ENCODE measurements at regions not wholly inside any gene's neighbourhood (a gene's known extent, or its start where the extent isn't known, plus 50 kb on each side); places are given as distances from the start of the nearest gene placed in this dataset.
"Not testable (repeated sequence)": the region's sequence is repeated elsewhere in the genome, so short reads cannot be mapped to it uniquely, and the experiment has no call there.

- no peak for DNase-seq (ENCODE audit: low read depth, low spot score)
Observed at GRCh38 chr2:152263911-152264310, 71.1 kb upstream of the FMNL2 start.

GRCh38 chr2:152273732-152274260 lies 61.2 kb upstream of the FMNL2 start:
- DNase-seq (ENCODE audit: low read depth, low spot score): not testable (repeated sequence)

- not testable (repeated sequence) for DNase-seq (ENCODE audit: low read depth, low spot score)
Observed at GRCh38 chr2:152277896-152278295, 57.1 kb upstream of the FMNL2 start.

GRCh38 chr2:152278526-152278925 lies 56.4 kb upstream of the FMNL2 start:
- DNase-seq (ENCODE audit: low read depth, low spot score): no peak

- not testable (repeated sequence) for DNase-seq (ENCODE audit: low read depth, low spot score)
Observed at GRCh38 chr2:152279367-152279766, 55.6 kb upstream of the FMNL2 start.

- DNase-seq (ENCODE audit: low read depth, low spot score): no peak
Observed at GRCh38 chr2:152280780-152281179, 54.2 kb upstream of the FMNL2 start.

GRCh38 chr2:152283392-152283791 lies 51.6 kb upstream of the FMNL2 start:
- DNase-seq (ENCODE audit: low read depth, low spot score): no peak

- DNase-seq (ENCODE audit: low read depth, low spot score): no peak
Observed at GRCh38 chr2:152284398-152284797, 50.6 kb upstream of the FMNL2 start.
